ENCODE measurements at regions not wholly inside any gene's neighbourhood (a gene's known extent, or its start where the extent isn't known, plus 50 kb on each side); places are given as distances from the start of the nearest gene placed in this dataset.

- no peak for DNase-seq (ENCODE audit: low read depth)
Observed at GRCh38 chr3:153072856-153073255, 89.2 kb upstream of the RAP2B start.

- DNase-seq (ENCODE audit: low read depth), result no peak
Observed at GRCh38 chr3:153073636-153074035, 88.4 kb upstream of the RAP2B start.

- DNase-seq (ENCODE audit: low read depth), result no peak
Observed at GRCh38 chr3:153078826-153079225, 83.2 kb upstream of the RAP2B start.

- DNase-seq (ENCODE audit: low read depth), result no peak
Observed at GRCh38 chr3:153079386-153079785, 82.6 kb upstream of the RAP2B start.

GRCh38 chr3:153080778-153081240 lies 81.2 kb upstream of the RAP2B start:
- DNase-seq (ENCODE audit: low read depth), result no peak

GRCh38 chr3:153084431-153084830 lies 77.6 kb upstream of the RAP2B start:
- DNase-seq (ENCODE audit: low read depth), result no peak

- DNase-seq (ENCODE audit: low read depth), result peak; percentile 66
Observed at GRCh38 chr3:153087595-153088566, 74.1 kb upstream of the RAP2B start.

GRCh38 chr3:153089620-153090019 lies 72.4 kb upstream of the RAP2B start:
- no peak for DNase-seq (ENCODE audit: low read depth)

GRCh38 chr3:153090973-153091372 lies 71.1 kb upstream of the RAP2B start:
- DNase-seq (ENCODE audit: low read depth), result no peak

- no peak for DNase-seq (ENCODE audit: low read depth)
Observed at GRCh38 chr3:153093629-153094028, 68.4 kb upstream of the RAP2B start.

GRCh38 chr3:153094386-153094785 lies 67.6 kb upstream of the RAP2B start:
- peak; percentile 28 for DNase-seq (ENCODE audit: low read depth)

- DNase-seq (ENCODE audit: low read depth), result no peak
Observed at GRCh38 chr3:153095441-153095840, 66.6 kb upstream of the RAP2B start.

GRCh38 chr3:153096731-153097131 lies 65.3 kb upstream of the RAP2B start:
- no peak for DNase-seq (ENCODE audit: low read depth)

GRCh38 chr3:153097213-153097612 lies 64.8 kb upstream of the RAP2B start:
- no peak for DNase-seq (ENCODE audit: low read depth)

- no peak for DNase-seq (ENCODE audit: low read depth)
Observed at GRCh38 chr3:153099131-153099530, 62.9 kb upstream of the RAP2B start.

GRCh38 chr3:153103406-153103945 lies 58.5 kb upstream of the RAP2B start:
- DNase-seq (ENCODE audit: low read depth), result no peak

GRCh38 chr3:153110041-153110440 lies 52.0 kb upstream of the RAP2B start:
- DNase-seq (ENCODE audit: low read depth), result no peak

GRCh38 chr3:153111016-153111415 lies 51.0 kb upstream of the RAP2B start:
- DNase-seq (ENCODE audit: low read depth), result peak; percentile 28

Data from EH (cell line).